H9 (cell line): ENCODE measurements at regions not wholly inside any gene's neighbourhood (a gene's known extent, or its start where the extent isn't known, plus 50 kb on each side); places are given as distances from the start of the nearest gene placed in this dataset.

ENCODE experiments used
- DNase-seq: peaks from one replicate; pipeline ENCODE4 v3.0.0-alpha.2; 2017
- H2AFZ ChIP-seq: one replicate; pipeline ENCODE4 v1.6.1; 2013; ENCODE audit warnings: mild to moderate bottlenecking, low read length, control low read depth, moderate library complexity
- H2AK5ac ChIP-seq: 2 replicates; pipeline ENCODE4 v1.6.1; 2013; ENCODE audit warnings: low read length, control low read depth, mixed read lengths; ENCODE audit not compliant: insufficient read length
- H2BK120ac ChIP-seq: one replicate; pipeline ENCODE4 v1.6.1; 2013; ENCODE audit warnings: low read depth, mild to moderate bottlenecking, low read length, control low read depth, inconsistent platforms; ENCODE audit not compliant: poor library complexity, severe bottlenecking
- H2BK12ac ChIP-seq: 2 replicates; pipeline ENCODE4 v1.6.1; 2013; ENCODE audit warnings: low read length, control low read depth, mixed read lengths, low read depth; ENCODE audit not compliant: insufficient read length
- H2BK15ac ChIP-seq: 2 replicates; pipeline ENCODE4 v1.6.1; 2013; ENCODE audit warnings: low read depth, low read length, control low read depth
- H2BK20ac ChIP-seq: one replicate; pipeline ENCODE4 v1.6.1; 2013; ENCODE audit warnings: low read depth, mild to moderate bottlenecking, low read length, control low read depth, inconsistent platforms; ENCODE audit not compliant: poor library complexity, severe bottlenecking
- H2BK5ac ChIP-seq: 2 replicates; pipeline ENCODE4 v1.6.1; 2013; ENCODE audit warnings: low read length, control low read depth, mixed read lengths; ENCODE audit not compliant: insufficient read length
- H3K14ac ChIP-seq: 2 replicates; pipeline ENCODE4 v1.6.1; 2013; ENCODE audit warnings: low read length, control low read depth; ENCODE audit not compliant: insufficient read depth
- H3K18ac ChIP-seq: 2 replicates; pipeline ENCODE4 v1.6.1; 2013; ENCODE audit warnings: low read depth, mild to moderate bottlenecking, mixed read lengths, low read length, control low read depth; ENCODE audit not compliant: insufficient read length
- H3K23ac ChIP-seq: 2 replicates; pipeline ENCODE4 v1.6.1; 2013; ENCODE audit warnings: low read length, control low read depth, mixed read lengths, low read depth; ENCODE audit not compliant: insufficient read length
- H3K23me2 ChIP-seq: 2 replicates; pipeline ENCODE4 v1.6.1; 2013; ENCODE audit warnings: low read depth, mild to moderate bottlenecking, mixed read lengths, low read length, control low read depth; ENCODE audit not compliant: insufficient read length, poor library complexity, severe bottlenecking
- H3K27ac ChIP-seq: 2 replicates; pipeline ENCODE4 v1.5.1; 2013; ENCODE audit warnings: low read length, control low read depth, mixed read lengths, low read depth; ENCODE audit not compliant: insufficient read length
- H3K27me3 ChIP-seq: 2 replicates; pipeline ENCODE4 v1.6.1; 2013; ENCODE audit warnings: low read length, control low read depth, inconsistent platforms; ENCODE audit not compliant: insufficient read depth
- H3K4ac ChIP-seq: 2 replicates; pipeline ENCODE4 v1.6.1; 2013; ENCODE audit warnings: low read depth, mild to moderate bottlenecking, control low read depth, inconsistent platforms, low read length, moderate library complexity
- H3K4me1 ChIP-seq: 2 replicates; pipeline ENCODE4 v1.6.1; 2013; ENCODE audit warnings: low read length, control low read depth, inconsistent platforms; ENCODE audit not compliant: insufficient read depth
- H3K4me2 ChIP-seq: 2 replicates; pipeline ENCODE4 v1.6.1; 2013; ENCODE audit warnings: low read length, control low read depth, mixed read lengths; ENCODE audit not compliant: insufficient read length, insufficient read depth
- H3K56ac ChIP-seq: 2 replicates; pipeline ENCODE4 v1.6.1; 2013; ENCODE audit warnings: low read depth, mild to moderate bottlenecking, mixed read lengths, low read length, control low read depth; ENCODE audit not compliant: insufficient read length
- H3K79me1 ChIP-seq: 2 replicates; pipeline ENCODE4 v1.6.1; 2013; ENCODE audit warnings: low read depth, mild to moderate bottlenecking, moderate library complexity, low read length, control low read depth, inconsistent platforms; ENCODE audit not compliant: insufficient read depth, poor library complexity, severe bottlenecking
- H3K79me2 ChIP-seq: 2 replicates; pipeline ENCODE4 v1.6.1; 2013; ENCODE audit warnings: low read length, control low read depth, inconsistent platforms; ENCODE audit not compliant: insufficient read depth
- H3K9ac ChIP-seq: 2 replicates; pipeline ENCODE4 v1.6.1; 2013; ENCODE audit warnings: low read length, control low read depth, mixed read lengths; ENCODE audit not compliant: insufficient read length; ENCODE audit errors: extremely low read depth
- H3K9me3 ChIP-seq: one replicate; pipeline ENCODE4 v1.6.1; 2013; ENCODE audit warnings: low read depth, low read length, inconsistent platforms; ENCODE audit not compliant: control insufficient read depth
- H3T11ph ChIP-seq: one replicate; pipeline ENCODE4 v1.6.1; 2013; ENCODE audit warnings: mild to moderate bottlenecking, low read length, control low read depth, inconsistent platforms
- H4K20me1 ChIP-seq: one replicate; pipeline ENCODE4 v1.6.1; 2013; ENCODE audit not compliant: control insufficient read depth, insufficient read length, insufficient read depth
- H4K5ac ChIP-seq: 2 replicates; pipeline ENCODE4 v1.6.1; 2013; ENCODE audit warnings: low read depth, mild to moderate bottlenecking, mixed read lengths, low read length, control low read depth; ENCODE audit not compliant: insufficient read length
- H4K8ac ChIP-seq: replicated peaks from 2 replicates; pipeline ENCODE4 v1.6.1; 2013; ENCODE audit warnings: low read length, control low read depth, mixed read lengths, low read depth; ENCODE audit not compliant: insufficient read length
- H4K91ac ChIP-seq: 2 replicates; pipeline ENCODE4 v1.6.1; 2013; ENCODE audit warnings: low read depth, mild to moderate bottlenecking, moderate library complexity, mixed read lengths, low read length, control low read depth; ENCODE audit not compliant: insufficient read length
- H3K27ac Mint-ChIP-seq, 3 experiments: 2 replicates in 2 of 3; 3 replicates in 1 of 3; pipeline ENCODE4 v1.8.0; 2020 to 2021; ENCODE audit warnings: mixed read lengths in 3 of 3, mild to moderate bottlenecking in 1 of 3, moderate library complexity in 1 of 3
- H3K27me3 Mint-ChIP-seq: 2 replicates; pipeline ENCODE4 v1.8.0; 2021; ENCODE audit warnings: low read depth, mild to moderate bottlenecking, moderate library complexity, mixed read lengths
- H3K36me3 Mint-ChIP-seq, 3 experiments: 2 replicates in 2 of 3; 3 replicates in 1 of 3; pipeline ENCODE4 v1.8.0; 2020 to 2021; ENCODE audit warnings: low read depth in 3 of 3, mixed read lengths in 3 of 3; ENCODE audit not compliant: insufficient read depth in 1 of 3
- H3K4me1 Mint-ChIP-seq, 2 experiments: 2 replicates each; pipeline ENCODE4 v1.8.0; 2020; ENCODE audit warnings: mixed read lengths in 2 of 2
- H3K4me3 Mint-ChIP-seq, 2 experiments: 2 replicates in 1 of 2; 3 replicates in 1 of 2; pipeline ENCODE4 v1.8.0; 2020 to 2021; ENCODE audit warnings: mild to moderate bottlenecking in 2 of 2, mixed read lengths in 2 of 2, moderate library complexity in 1 of 2
- H3K9me3 Mint-ChIP-seq, 2 experiments: 2 replicates in 1 of 2; 3 replicates in 1 of 2; pipeline ENCODE4 v1.8.0; 2020; ENCODE audit warnings: mild to moderate bottlenecking in 2 of 2, mixed read lengths in 2 of 2, moderate library complexity in 1 of 2
- WGBS: extraction: QIAGEN DNeasy Blood & Tissue Kit; methylation state at CpG from one replicate; pipeline ENCODE4 v1.1.7; 2013; ENCODE audit warnings: missing lambda C conversion rate, low lambda C conversion rate, mixed read lengths; ENCODE audit not compliant: insufficient read length; ENCODE audit errors: extremely low coverage; 5-methylcytosine and 5-hydroxymethylcytosine counted together
- TF ChIP-seq, protein P1 (sequence below): fragments of 200-600 bp; sonication (generic); conservative IDR thresholded peaks from 3 replicates; pipeline ENCODE4 v1.8.0; 2021; ENCODE audit warnings: antibody characterized with exemption, mild to moderate bottlenecking

- Histone ChIP-seq H3K27me3 (no peaks in the 10 kb centered on the region; the same call in 1 of the 2 replicates), H3K9ac (no peak overlapping the region), H3K9me3 (no peaks in the 10 kb centered on the region), H2AFZ (no peak overlapping the region), H3K56ac (no peak overlapping the region), H3K27ac (no peak overlapping the region), H3K23me2 (no peaks in the 10 kb centered on the region), H3K4ac (no peak overlapping the region), H3K79me1 (no peaks in the 10 kb centered on the region), H3K14ac (no peak overlapping the region), H2BK15ac (no peak overlapping the region), H2BK20ac (no peak overlapping the region), H3K79me2 (no peaks in the 10 kb centered on the region), H4K8ac (no peak overlapping the region), H4K5ac (no peak overlapping the region), H3K4me1 (peaks cover 3% of the 10 kb centered on the region; the same call in 1 of the 2 replicates), H3K23ac (no peak overlapping the region), H2BK5ac (no peak overlapping the region), H3T11ph (no peak overlapping the region), H4K91ac (no peak overlapping the region), H2BK12ac (no peak overlapping the region), H3K18ac (no peak overlapping the region), H4K20me1 (no peaks in the 10 kb centered on the region), H2BK120ac (no peak overlapping the region), H3K4me2 (no peak overlapping the region), H2AK5ac (no peak overlapping the region)
- no peak for DNase-seq
- no peak overlapping the region for H3K27ac Mint-ChIP-seq
- WGBS, result 100% methylated on average over 2 of the region's 2 CpGs
- TF ChIP-seq, protein P1, sequence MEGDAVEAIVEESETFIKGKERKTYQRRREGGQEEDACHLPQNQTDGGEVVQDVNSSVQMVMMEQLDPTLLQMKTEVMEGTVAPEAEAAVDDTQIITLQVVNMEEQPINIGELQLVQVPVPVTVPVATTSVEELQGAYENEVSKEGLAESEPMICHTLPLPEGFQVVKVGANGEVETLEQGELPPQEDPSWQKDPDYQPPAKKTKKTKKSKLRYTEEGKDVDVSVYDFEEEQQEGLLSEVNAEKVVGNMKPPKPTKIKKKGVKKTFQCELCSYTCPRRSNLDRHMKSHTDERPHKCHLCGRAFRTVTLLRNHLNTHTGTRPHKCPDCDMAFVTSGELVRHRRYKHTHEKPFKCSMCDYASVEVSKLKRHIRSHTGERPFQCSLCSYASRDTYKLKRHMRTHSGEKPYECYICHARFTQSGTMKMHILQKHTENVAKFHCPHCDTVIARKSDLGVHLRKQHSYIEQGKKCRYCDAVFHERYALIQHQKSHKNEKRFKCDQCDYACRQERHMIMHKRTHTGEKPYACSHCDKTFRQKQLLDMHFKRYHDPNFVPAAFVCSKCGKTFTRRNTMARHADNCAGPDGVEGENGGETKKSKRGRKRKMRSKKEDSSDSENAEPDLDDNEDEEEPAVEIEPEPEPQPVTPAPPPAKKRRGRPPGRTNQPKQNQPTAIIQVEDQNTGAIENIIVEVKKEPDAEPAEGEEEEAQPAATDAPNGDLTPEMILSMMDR, result no peak
- H3K9me3 Mint-ChIP-seq, result peaks cover 4 to 6% of the 10 kb centered on the region in 2 experiments; a peak in 2 of 5 replicates
- peaks cover 10% of the 10 kb centered on the region in 2 experiments for H3K4me1 Mint-ChIP-seq
- H3K27me3 Mint-ChIP-seq, result peaks cover 24% of the 10 kb centered on the region
- no peaks in the 10 kb centered on the region for H3K36me3 Mint-ChIP-seq
- H3K4me3 Mint-ChIP-seq, result no peak overlapping the region
Observed at GRCh38 chr16:82535764-82536163, 91.0 kb upstream of the CDH13 start.
